CD4-positive, alpha-beta T cell (primary cell): ENCODE measurements at regions not wholly inside any gene's neighbourhood (a gene's known extent, or its start where the extent isn't known, plus 50 kb on each side); places are given as distances from the start of the nearest gene placed in this dataset.

Source experiments
- ATAC-seq: fragments of 200-7000 bp; cut with Tn5 transposase; one replicate; pipeline ENCODE4 v1.10.0; 2022; ENCODE audit warnings: mild to moderate bottlenecking; ENCODE audit not compliant: poor library complexity
- CTCF ChIA-PET: fragments of 350-600 bp; sonication (Branson Sonifier 250); formaldehyde crosslinking; loops from one replicate; lab custom pipeline; 2021; ENCODE audit warnings: antibody characterized with exemption, inconsistent platforms; lab: Charles Lee
- POLR2A ChIA-PET: fragments of 350-600 bp; sonication (Branson Sonifier 250); formaldehyde crosslinking; loops from one replicate; lab custom pipeline; 2021; ENCODE audit warnings: antibody characterized with exemption, inconsistent platforms; lab: Charles Lee
- DNase-seq, 14 experiments: peaks; one replicate each; pipeline ENCODE4 v3.0.0-alpha.2; 2013 to 2020; ENCODE audit warnings: mixed read lengths in 2 of 14
- H3K27ac ChIP-seq, 2 donors: one replicate each; pipeline versions ENCODE4 v1.5.1 to v1.7.0; 2013; ENCODE audit warnings: low read length in 2 of 2, low read depth in 1 of 2, mild to moderate bottlenecking in 1 of 2
- H3K27me3 ChIP-seq, 2 experiments: 1 replicate in 1 of 2; 2 replicates in 1 of 2; pipeline versions ENCODE4 v1.6.1 to v1.7.0; 2013; ENCODE audit warnings: low read length in 2 of 2, control low read depth in 1 of 2, mild to moderate bottlenecking in 1 of 2, moderate library complexity in 1 of 2; ENCODE audit not compliant: insufficient read depth in 2 of 2, control insufficient read depth in 1 of 2
- H3K36me3 ChIP-seq: one replicate; pipeline ENCODE4 v1.6.1; 2013; ENCODE audit warnings: low read length, control low read depth; ENCODE audit not compliant: insufficient read depth
- H3K4me1 ChIP-seq: one replicate; pipeline ENCODE4 v1.6.1; 2013; ENCODE audit warnings: low read length, control low read depth; ENCODE audit not compliant: insufficient read depth
- H3K4me3 ChIP-seq: one replicate; pipeline ENCODE4 v1.5.1; 2013; ENCODE audit warnings: mild to moderate bottlenecking, low read length, moderate library complexity
- H3K9me3 ChIP-seq, 2 experiments: 1 replicate in 1 of 2; 2 replicates in 1 of 2; pipeline versions ENCODE4 v1.6.1 to v1.7.0; 2013; ENCODE audit warnings: low read length in 2 of 2, mild to moderate bottlenecking in 2 of 2, control low read depth in 1 of 2, moderate library complexity in 1 of 2; ENCODE audit not compliant: control insufficient read depth in 1 of 2, insufficient read depth in 1 of 2
- H3K27ac Mint-ChIP-seq: one replicate; pipeline ENCODE4 v1.8.0; 2020; ENCODE audit warnings: mixed read lengths
- H3K27me3 Mint-ChIP-seq: one replicate; pipeline ENCODE4 v1.8.0; 2021; ENCODE audit warnings: mixed read lengths
- H3K36me3 Mint-ChIP-seq: one replicate; pipeline ENCODE4 v1.8.0; 2021; ENCODE audit warnings: low read depth, mixed read lengths
- H3K4me1 Mint-ChIP-seq: one replicate; pipeline ENCODE4 v1.8.0; 2021; ENCODE audit warnings: low read depth, mixed read lengths
- H3K4me3 Mint-ChIP-seq: one replicate; pipeline ENCODE4 v1.8.0; 2020; ENCODE audit warnings: mild to moderate bottlenecking, mixed read lengths
- H3K9me3 Mint-ChIP-seq: one replicate; pipeline ENCODE4 v1.8.0; 2020; ENCODE audit warnings: mixed read lengths
- intact Hi-C, 2 experiments: fragments of 100-400 bp; cut with DNase I in 1 of 2; cut with micrococcal nuclease in 1 of 2; formaldehyde crosslinking; loops; one replicate each; pipeline versions ENCODE4 v1.15.1 to v1.9.0; 2023 to 2025; cut with DNase I, micrococcal nuclease
- TF ChIP-seq, protein P1 (sequence below): fragments of 200-600 bp; IDR thresholded peaks from one replicate; pipeline ENCODE4 v1.8.0; 2022; ENCODE audit warnings: antibody characterized with exemption, mild to moderate bottlenecking

DNA sequence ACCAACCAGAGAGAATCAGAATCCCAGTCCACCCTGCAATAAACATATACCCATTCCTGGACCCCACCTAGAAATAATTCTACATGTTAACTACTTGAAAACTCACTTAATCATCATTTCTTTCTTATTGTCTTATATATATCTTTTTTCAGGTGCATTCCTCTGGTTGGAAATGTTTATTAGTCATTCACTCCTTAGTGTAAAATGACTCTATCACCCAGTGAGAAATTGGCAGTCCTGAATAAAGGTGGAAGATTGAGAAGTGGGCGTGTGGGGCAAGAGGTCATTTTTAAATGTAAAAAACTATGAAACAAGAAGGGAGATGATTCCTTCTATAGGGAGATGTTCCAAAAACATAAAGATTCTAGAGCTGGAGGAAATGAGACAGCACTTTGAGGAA is 101.2 kb upstream of the MBNL2 start:
- ChIA-PET CTCF (no interaction called here), POLR2A (no interaction called here)
- Histone ChIP-seq H3K4me1 (no peaks in the 10 kb centered on the region), H3K27me3 (peaks cover 0 to 4% of the 10 kb centered on the region in 2 experiments), H3K4me3 (no peak overlapping the region), H3K27ac (no peak overlapping the region), H3K36me3 (no peaks in the 10 kb centered on the region), H3K9me3 (no peaks in the 10 kb centered on the region)
- no peak for DNase-seq
- TF ChIP-seq, protein P1, sequence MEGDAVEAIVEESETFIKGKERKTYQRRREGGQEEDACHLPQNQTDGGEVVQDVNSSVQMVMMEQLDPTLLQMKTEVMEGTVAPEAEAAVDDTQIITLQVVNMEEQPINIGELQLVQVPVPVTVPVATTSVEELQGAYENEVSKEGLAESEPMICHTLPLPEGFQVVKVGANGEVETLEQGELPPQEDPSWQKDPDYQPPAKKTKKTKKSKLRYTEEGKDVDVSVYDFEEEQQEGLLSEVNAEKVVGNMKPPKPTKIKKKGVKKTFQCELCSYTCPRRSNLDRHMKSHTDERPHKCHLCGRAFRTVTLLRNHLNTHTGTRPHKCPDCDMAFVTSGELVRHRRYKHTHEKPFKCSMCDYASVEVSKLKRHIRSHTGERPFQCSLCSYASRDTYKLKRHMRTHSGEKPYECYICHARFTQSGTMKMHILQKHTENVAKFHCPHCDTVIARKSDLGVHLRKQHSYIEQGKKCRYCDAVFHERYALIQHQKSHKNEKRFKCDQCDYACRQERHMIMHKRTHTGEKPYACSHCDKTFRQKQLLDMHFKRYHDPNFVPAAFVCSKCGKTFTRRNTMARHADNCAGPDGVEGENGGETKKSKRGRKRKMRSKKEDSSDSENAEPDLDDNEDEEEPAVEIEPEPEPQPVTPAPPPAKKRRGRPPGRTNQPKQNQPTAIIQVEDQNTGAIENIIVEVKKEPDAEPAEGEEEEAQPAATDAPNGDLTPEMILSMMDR, result no peak
- H3K9me3 Mint-ChIP-seq, result no peaks in the 10 kb centered on the region
- ATAC-seq, result no peak
- H3K4me1 Mint-ChIP-seq, result no peaks in the 10 kb centered on the region
- intact Hi-C loops, result no loop called here
- peaks cover 47% of the 10 kb centered on the region for H3K27me3 Mint-ChIP-seq
- H3K36me3 Mint-ChIP-seq, result no peaks in the 10 kb centered on the region
- no peak overlapping the region for H3K4me3 Mint-ChIP-seq
- no peak overlapping the region for H3K27ac Mint-ChIP-seq

DNA sequence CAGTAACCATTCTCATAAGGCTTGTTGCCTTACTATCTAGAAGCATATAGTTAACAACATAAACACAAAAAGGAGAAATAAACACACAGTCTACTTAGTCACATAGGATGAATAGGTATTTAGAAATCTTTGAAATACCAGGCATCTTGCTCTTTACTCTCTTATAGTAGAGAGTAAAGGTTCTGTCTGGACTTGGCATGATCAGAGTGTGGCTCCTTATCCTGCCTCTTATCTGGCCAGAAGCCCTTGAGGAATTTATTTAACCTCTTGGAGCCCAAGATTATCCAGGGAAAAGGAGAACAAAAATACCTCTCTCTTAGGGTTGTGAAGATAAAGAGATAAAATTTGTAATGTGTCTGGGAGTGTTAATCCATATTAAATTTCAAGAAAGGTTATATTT is 100.2 kb upstream of the MBNL2 start:
- no peak overlapping the region for H3K27ac Mint-ChIP-seq
- TF ChIP-seq, protein P1, result no peak
- intact Hi-C loops, result no loop called here
- H3K4me3 Mint-ChIP-seq, result no peak overlapping the region
- ChIA-PET CTCF (no interaction called here), POLR2A (no interaction called here)
- Histone ChIP-seq H3K4me3 (no peak overlapping the region), H3K9me3 (no peaks in the 10 kb centered on the region), H3K4me1 (no peaks in the 10 kb centered on the region), H3K27me3 (peaks cover 0 to 4% of the 10 kb centered on the region in 2 experiments), H3K36me3 (no peaks in the 10 kb centered on the region), H3K27ac (no peak overlapping the region)
- H3K4me1 Mint-ChIP-seq, result no peaks in the 10 kb centered on the region
- no peaks in the 10 kb centered on the region for H3K9me3 Mint-ChIP-seq
- H3K27me3 Mint-ChIP-seq, result peaks cover 46% of the 10 kb centered on the region
- H3K36me3 Mint-ChIP-seq, result no peaks in the 10 kb centered on the region
- ATAC-seq, result no peak
- no peak for DNase-seq

DNA sequence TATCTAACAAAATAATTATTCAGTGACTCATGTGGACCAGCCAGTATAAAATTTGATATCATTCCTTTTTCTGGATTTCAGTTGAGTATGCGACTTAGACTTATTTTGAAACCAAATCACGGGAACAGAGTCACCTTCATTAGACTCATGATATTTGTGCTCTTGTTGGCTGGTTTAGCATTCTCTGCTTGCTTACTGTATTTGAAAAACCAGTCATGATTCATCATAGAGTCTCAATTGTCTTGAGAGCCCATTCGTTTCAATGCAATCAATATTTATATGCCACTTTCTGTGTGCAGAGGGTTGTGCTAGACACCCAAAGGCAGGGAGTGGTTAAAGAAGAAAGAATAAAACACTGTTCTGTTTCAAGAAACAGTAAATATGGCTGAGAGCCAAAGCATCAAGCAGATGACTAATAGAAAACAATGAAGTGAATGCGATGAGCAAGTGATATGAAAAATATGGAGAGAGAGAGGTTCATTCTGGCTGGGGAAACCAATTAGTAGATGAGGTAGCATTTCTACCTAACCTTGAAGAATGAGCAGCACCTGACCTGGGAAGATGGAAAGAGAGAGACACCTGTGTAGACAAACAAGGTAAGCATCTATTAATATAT is 99.6 kb upstream of the MBNL2 start:
- intact Hi-C loops, result no loop called here
- no peaks in the 10 kb centered on the region for H3K36me3 ChIP-seq
- Mint-ChIP-seq H3K27ac (no peak overlapping the region), H3K36me3 (no peaks in the 10 kb centered on the region), H3K4me3 (no peak overlapping the region), H3K9me3 (no peaks in the 10 kb centered on the region), H3K4me1 (no peaks in the 10 kb centered on the region), H3K27me3 (peaks cover 46% of the 10 kb centered on the region)
- no peak overlapping the region for H3K4me3 ChIP-seq
- TF ChIP-seq, protein P1, result no peak
- DNase-seq, result no peak
- CTCF ChIA-PET, result no interaction called here
- no peak overlapping the region for H3K27ac ChIP-seq
- peaks cover 0 to 4% of the 10 kb centered on the region in 2 experiments for H3K27me3 ChIP-seq
- no peaks in the 10 kb centered on the region for H3K4me1 ChIP-seq
- ATAC-seq, result no peak
- no peaks in the 10 kb centered on the region for H3K9me3 ChIP-seq
- POLR2A ChIA-PET, result no interaction called here
